Superior temporal gyrus (tissue), 1 donor: ENCODE measurements at regions not wholly inside any gene's neighbourhood (a gene's known extent, or its start where the extent isn't known, plus 50 kb on each side); places are given as distances from the start of the nearest gene placed in this dataset.
"Not testable (repeated sequence)": the region's sequence is repeated elsewhere in the genome, so short reads cannot be mapped to it uniquely, and the experiment has no call there.

ENCODE experiments used
- DNase-seq: peaks from one replicate; pipeline ENCODE4 v3.0.0-alpha.2; 2016; ENCODE audit errors: extremely low spot score

- DNase-seq: no peak
Measured at GRCh38 chr9:12993466-12993865, 218.6 kb downstream of the LURAP1L start.

GRCh38 chr9:12997009-12997408 is 222.2 kb downstream of the LURAP1L start:
- DNase-seq: peak; percentile 23

- DNase-seq: no peak
Measured at GRCh38 chr9:13001989-13002580, 227.3 kb downstream of the LURAP1L start.

- DNase-seq: no peak
Measured at GRCh38 chr9:13002740-13003139, 227.9 kb downstream of the LURAP1L start.

GRCh38 chr9:13009871-13010270 is 235.1 kb downstream of the LURAP1L start:
- no peak for DNase-seq

GRCh38 chr9:13013991-13014883 is 239.4 kb downstream of the LURAP1L start:
- DNase-seq: no peak

GRCh38 chr9:13017260-13017659 is 242.4 kb downstream of the LURAP1L start:
- DNase-seq: no peak

- DNase-seq: no peak
Measured at GRCh38 chr9:13020146-13021040, 245.6 kb downstream of the LURAP1L start.

- DNase-seq: no peak
Measured at GRCh38 chr9:13022756-13023155, 247.9 kb downstream of the LURAP1L start.

- no peak for DNase-seq
Measured at GRCh38 chr9:13023498-13023897, 248.7 kb downstream of the LURAP1L start.

- DNase-seq: no peak
Measured at GRCh38 chr9:13026956-13027355, 252.1 kb downstream of the LURAP1L start.

GRCh38 chr9:13027879-13028278 is 251.6 kb downstream of the MPDZ start:
- DNase-seq: no peak

- DNase-seq: no peak
Measured at GRCh38 chr9:13032585-13032984, 246.9 kb downstream of the MPDZ start.

- DNase-seq: peak; percentile 89
Measured at GRCh38 chr9:13033959-13034693, 245.4 kb downstream of the MPDZ start.

GRCh38 chr9:13034694-13035002 is 244.8 kb downstream of the MPDZ start:
- DNase-seq: no peak

GRCh38 chr9:13035822-13036221 is 243.7 kb downstream of the MPDZ start:
- DNase-seq: no peak

GRCh38 chr9:13037808-13038207 is 241.7 kb downstream of the MPDZ start:
- not testable (repeated sequence) for DNase-seq

- no peak for DNase-seq
Measured at GRCh38 chr9:13047827-13048587, 231.5 kb downstream of the MPDZ start.

GRCh38 chr9:13049223-13049622 is 230.3 kb downstream of the MPDZ start:
- no peak for DNase-seq

GRCh38 chr9:13053504-13053903 is 226.0 kb downstream of the MPDZ start:
- DNase-seq: no peak

GRCh38 chr9:13054389-13054788 is 225.1 kb downstream of the MPDZ start:
- DNase-seq: no peak
